ENCODE measurements at regions not wholly inside any gene's neighbourhood (a gene's known extent, or its start where the extent isn't known, plus 50 kb on each side); places are given as distances from the start of the nearest gene placed in this dataset.

GRCh38 chrX:122667667-122668066, 516.4 kb upstream of the GRIA3 start:
- TF ChIP-seq ZNF274 (IDR thresholded peaks at IDR 0.05; ENCODE audit: borderline replicate concordance, low read depth, low read length) (no peak), CBX5 (IDR thresholded peaks at IDR 0.05; ENCODE audit: borderline replicate concordance, low read depth) (no peak), MAFK (IDR thresholded peaks at IDR 0.05; ENCODE audit: low read length) (no peak), POLR2AphosphoS5 (IDR thresholded peaks at IDR 0.05; ENCODE audit: control insufficient read depth, insufficient read depth, low read depth, low read length) (no peak), TCF7L2 (IDR thresholded peaks at IDR 0.05; ENCODE audit: low read depth, low read length) (no peak)

Measured in K562 (cell line).